Tibial nerve (tissue), 4 donors: ENCODE measurements at regions not wholly inside any gene's neighbourhood (a gene's known extent, or its start where the extent isn't known, plus 50 kb on each side); places are given as distances from the start of the nearest gene placed in this dataset.

Experiments used
- DNase-seq, 2 donors: peaks; one replicate each; pipeline ENCODE4 v3.0.0-alpha.2; 2019; ENCODE audit warnings: low spot score in 2 of 2
- H3K27ac ChIP-seq, 4 donors: fragments of 200-600 bp; sonication (generic) in 3 of 4; one replicate each; pipeline ENCODE4 v1.5.1; 2017 to 2019; ENCODE audit warnings: mild to moderate bottlenecking in 1 of 4
- H3K27me3 ChIP-seq, 2 donors: fragments of 200-600 bp; sonication (generic) in 1 of 2; one replicate each; pipeline versions ENCODE4 v1.5.1 to v1.6.0; 2017 to 2019
- H3K36me3 ChIP-seq, 3 donors: fragments of 200-600 bp; sonication (generic); one replicate each; pipeline ENCODE4 v1.5.1; 2018 to 2019
- H3K4me1 ChIP-seq, 4 donors: fragments of 200-600 bp; sonication (generic) in 3 of 4; one replicate each; pipeline ENCODE4 v1.5.1; 2017 to 2019
- H3K4me3 ChIP-seq, 4 donors: fragments of 200-600 bp; sonication (generic) in 3 of 4; one replicate each; pipeline ENCODE4 v1.5.1; 2017 to 2019; ENCODE audit warnings: mild to moderate bottlenecking in 1 of 4, moderate library complexity in 1 of 4
- H3K9me3 ChIP-seq, 4 donors: fragments of 200-600 bp; sonication (generic) in 3 of 4; one replicate each; pipeline ENCODE4 v1.5.1; 2017 to 2019
- CTCF ChIP-seq, 5 experiments: fragments of 200-600 bp in 3 of 5; fragments of 450-650 bp in 2 of 5; sonication (generic) in 3 of 5; IDR thresholded peaks; one replicate each; pipeline ENCODE4 v1.5.1; 2016 to 2019; ENCODE audit warnings: antibody characterized with exemption in 5 of 5, mild to moderate bottlenecking in 3 of 5, moderate library complexity in 2 of 5
- EP300 ChIP-seq, 2 donors: sonication (generic); formaldehyde crosslinking; IDR thresholded peaks; one replicate each; pipeline ENCODE4 v1.6.1; 2017; ENCODE audit warnings: antibody characterized with exemption in 2 of 2, mild to moderate bottlenecking in 1 of 2
- POLR2A ChIP-seq, 2 donors: fragments of 450-650 bp; IDR thresholded peaks; one replicate each; pipeline ENCODE4 v1.6.1; 2017; ENCODE audit warnings: antibody characterized with exemption in 2 of 2, mild to moderate bottlenecking in 2 of 2, moderate library complexity in 2 of 2
- WGBS, 2 donors: methylation state at CpG; one replicate each; pipeline ENCODE4 v1.1.5; 2018; 5-methylcytosine and 5-hydroxymethylcytosine counted together

GRCh38 chr6:14717307-14717706 is 528.6 kb upstream of the JARID2 start:
- no peaks in the 10 kb centered on the region for H3K36me3 ChIP-seq
- H3K27me3 ChIP-seq = no peaks in the 10 kb centered on the region
- no peak overlapping the region for H3K27ac ChIP-seq
- H3K4me1 ChIP-seq = peaks cover 0 to 15% (median 9%) of the 10 kb centered on the region in 4 donors
- DNase-seq = no peak
- 86 to 89% methylated on average over 3 of the region's 3 CpGs for WGBS, 2 donors
- no peak overlapping the region for H3K4me3 ChIP-seq
- TF ChIP-seq POLR2A (IDR thresholded peaks at IDR 0.05) = no peak
- TF ChIP-seq EP300 (IDR thresholded peaks at IDR 0.05) = no peak
- no peak for TF ChIP-seq CTCF (IDR thresholded peaks at IDR 0.05)
- H3K9me3 ChIP-seq = no peaks in the 10 kb centered on the region

- Histone ChIP-seq H3K36me3 (no peaks in the 10 kb centered on the region), H3K9me3 (no peaks in the 10 kb centered on the region), H3K27me3 (no peaks in the 10 kb centered on the region), H3K27ac (peak overlapping the region in 1 of 4 donors; percentile 30), H3K4me1 (peaks cover 0 to 11% (median 7%) of the 10 kb centered on the region in 4 donors), H3K4me3 (no peak overlapping the region)
- DNase-seq = no peak
- WGBS, 2 donors = 46 to 50% methylated on average over 4 of the region's 4 CpGs
- no peak for TF ChIP-seq POLR2A (IDR thresholded peaks at IDR 0.05)
- no peak for TF ChIP-seq EP300 (IDR thresholded peaks at IDR 0.05)
- no peak for TF ChIP-seq CTCF (IDR thresholded peaks at IDR 0.05)
Measured at GRCh38 chr6:14718861-14719260, 527.0 kb upstream of the JARID2 start.

GRCh38 chr6:14719270-14719669 is 526.6 kb upstream of the JARID2 start:
- Histone ChIP-seq H3K27ac (peak overlapping the region in 1 of 4 donors; percentile 30), H3K36me3 (no peaks in the 10 kb centered on the region), H3K4me1 (peaks cover 0 to 11% (median 7%) of the 10 kb centered on the region in 4 donors), H3K4me3 (no peak overlapping the region), H3K9me3 (no peaks in the 10 kb centered on the region), H3K27me3 (no peaks in the 10 kb centered on the region)
- no peak for TF ChIP-seq EP300 (IDR thresholded peaks at IDR 0.05)
- TF ChIP-seq CTCF (IDR thresholded peaks at IDR 0.05) = no peak
- TF ChIP-seq POLR2A (IDR thresholded peaks at IDR 0.05) = no peak
- WGBS, 2 donors = 49 to 56% methylated on average over 7 of the region's 7 CpGs
- no peak for DNase-seq

DNA sequence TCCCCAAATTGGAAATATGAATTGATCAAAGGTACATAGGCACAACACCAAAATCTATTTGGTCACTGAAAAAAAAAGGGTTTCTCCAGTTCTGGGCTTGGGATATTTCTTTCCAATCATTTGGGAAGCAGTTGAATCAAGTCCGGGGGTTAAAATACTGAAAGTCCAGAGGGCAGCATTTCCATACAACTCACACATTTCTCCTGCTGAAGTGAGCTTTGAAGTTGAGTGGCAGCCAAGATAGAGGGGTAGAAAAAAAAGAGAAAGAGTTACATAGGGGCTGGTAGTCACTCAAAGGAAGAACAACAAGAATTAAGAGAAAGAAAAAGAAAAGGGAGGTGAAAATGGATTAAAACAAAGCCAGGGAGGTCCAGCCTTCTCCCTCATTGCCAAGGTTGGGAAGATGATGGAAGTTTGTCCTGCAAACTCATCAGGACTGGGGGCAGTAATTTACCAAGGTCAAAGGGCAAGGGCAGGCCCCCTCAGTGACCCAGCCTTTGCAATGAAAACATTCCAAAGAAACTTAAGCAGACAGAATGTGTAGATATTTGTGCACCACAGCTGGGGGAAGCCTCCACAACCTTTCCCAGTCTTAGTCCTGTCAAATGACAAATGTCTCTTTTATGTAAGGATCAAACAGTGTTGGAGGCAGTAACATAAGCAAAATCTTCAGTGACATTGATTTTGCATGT is 525.3 kb upstream of the JARID2 start:
- 24 to 39% methylated on average over 1 of the region's 1 CpG for whole genome bisulfite sequencing, 2 donors
- Histone ChIP-seq H3K27me3 (no peaks in the 10 kb centered on the region), H3K4me3 (no peak overlapping the region), H3K36me3 (no peaks in the 10 kb centered on the region), H3K27ac (peak overlapping the region in 1 of 4 donors; percentile 23), H3K9me3 (no peaks in the 10 kb centered on the region), H3K4me1 (peaks cover 0 to 11% (median 7%) of the 10 kb centered on the region in 4 donors)
- no peak for DNase-seq
- TF ChIP-seq EP300 (IDR thresholded peaks at IDR 0.05) (no peak), CTCF (IDR thresholded peaks at IDR 0.05) (no peak), POLR2A (IDR thresholded peaks at IDR 0.05) (no peak)

- Histone ChIP-seq H3K27ac (no peak overlapping the region), H3K4me3 (no peak overlapping the region), H3K4me1 (peaks cover 0 to 11% (median 7%) of the 10 kb centered on the region in 4 donors), H3K27me3 (no peaks in the 10 kb centered on the region), H3K9me3 (no peaks in the 10 kb centered on the region), H3K36me3 (no peaks in the 10 kb centered on the region)
- TF ChIP-seq CTCF (IDR thresholded peaks at IDR 0.05) (no peak), EP300 (IDR thresholded peaks at IDR 0.05) (peak; percentile 31 to 73)
- no peak for DNase-seq
- 64 to 65% methylated on average over 9 of the region's 9 CpGs for WGBS, 2 donors
Measured at GRCh38 chr6:14721103-14721758, 524.6 kb upstream of the JARID2 start.
